ENCODE measurements at regions not wholly inside any gene's neighbourhood (a gene's known extent, or its start where the extent isn't known, plus 50 kb on each side); places are given as distances from the start of the nearest gene placed in this dataset.
"Not testable (repeated sequence)": the region's sequence is repeated elsewhere in the genome, so short reads cannot be mapped to it uniquely, and the experiment has no call there.

GRCh38 chr14:25440382-25440781 lies 390.4 kb upstream of the STXBP6 start:
- not testable (repeated sequence) for H3K27me3 Mint-ChIP-seq; H3K36me3 Mint-ChIP-seq (ENCODE audit: low read depth); ATAC-seq (replicated peaks); H3K4me3 Mint-ChIP-seq; H3K4me1 Mint-ChIP-seq; H3K27ac Mint-ChIP-seq
- peaks cover 13% of the 10 kb centered on the region for H3K9me3 Mint-ChIP-seq

DNA sequence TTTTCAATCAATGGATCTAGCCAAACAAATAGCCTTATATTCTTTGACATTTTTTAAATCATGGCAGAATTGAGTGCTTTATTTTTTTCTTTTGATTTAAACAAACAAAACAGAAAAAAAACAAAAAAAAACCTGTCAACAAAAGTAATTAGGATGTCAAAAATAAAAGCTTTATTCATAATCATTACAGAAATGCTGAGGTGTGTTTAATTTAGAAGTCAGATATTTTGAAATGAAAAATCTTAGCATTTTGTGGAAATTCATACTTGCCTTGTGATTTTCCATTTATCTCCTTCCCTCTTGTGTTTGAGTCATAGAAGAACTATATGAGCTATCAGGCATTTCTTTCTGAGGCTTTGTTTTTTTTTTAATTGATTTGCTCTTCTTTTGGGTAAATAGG lies 387.0 kb upstream of the STXBP6 start:
- no peak overlapping the region for H3K27ac Mint-ChIP-seq
- H3K9me3 Mint-ChIP-seq, result peaks cover 18% of the 10 kb centered on the region
- ATAC-seq (replicated peaks), result no peak
- no peak overlapping the region for H3K4me3 Mint-ChIP-seq
- no peaks in the 10 kb centered on the region for H3K36me3 Mint-ChIP-seq (ENCODE audit: low read depth)
- H3K4me1 Mint-ChIP-seq, result no peaks in the 10 kb centered on the region
- no peaks in the 10 kb centered on the region for H3K27me3 Mint-ChIP-seq

DNA sequence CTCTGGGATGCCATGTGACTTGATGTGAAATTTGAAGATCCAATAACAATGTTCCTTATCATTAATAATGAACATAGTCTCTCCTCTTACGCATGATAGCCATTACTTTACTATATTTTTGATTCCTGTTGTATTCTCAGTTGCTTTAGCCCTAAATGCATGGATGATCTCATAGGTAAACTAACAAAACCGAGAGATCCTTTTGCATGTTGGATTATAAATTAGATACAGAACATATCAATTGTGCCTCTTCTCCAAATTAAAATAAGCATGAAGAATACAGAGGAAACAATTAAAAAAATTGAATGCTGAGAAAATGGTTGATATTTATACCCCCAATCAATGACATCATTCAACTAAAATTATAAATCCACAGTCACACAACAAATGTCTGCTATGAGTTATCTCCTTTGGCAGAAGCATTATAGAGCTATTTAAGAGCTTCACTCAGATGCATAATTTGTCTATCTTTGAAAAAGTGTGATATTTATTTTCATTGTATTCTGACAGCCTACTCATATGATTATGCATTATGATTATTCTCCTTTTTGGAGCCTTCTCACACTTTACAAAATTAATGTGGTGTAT lies 386.4 kb upstream of the STXBP6 start:
- no peaks in the 10 kb centered on the region for H3K4me1 Mint-ChIP-seq
- H3K27ac Mint-ChIP-seq, result no peak overlapping the region
- no peaks in the 10 kb centered on the region for H3K36me3 Mint-ChIP-seq (ENCODE audit: low read depth)
- peaks cover 18% of the 10 kb centered on the region for H3K9me3 Mint-ChIP-seq
- no peaks in the 10 kb centered on the region for H3K27me3 Mint-ChIP-seq
- ATAC-seq (replicated peaks), result no peak
- H3K4me3 Mint-ChIP-seq, result no peak overlapping the region

DNA sequence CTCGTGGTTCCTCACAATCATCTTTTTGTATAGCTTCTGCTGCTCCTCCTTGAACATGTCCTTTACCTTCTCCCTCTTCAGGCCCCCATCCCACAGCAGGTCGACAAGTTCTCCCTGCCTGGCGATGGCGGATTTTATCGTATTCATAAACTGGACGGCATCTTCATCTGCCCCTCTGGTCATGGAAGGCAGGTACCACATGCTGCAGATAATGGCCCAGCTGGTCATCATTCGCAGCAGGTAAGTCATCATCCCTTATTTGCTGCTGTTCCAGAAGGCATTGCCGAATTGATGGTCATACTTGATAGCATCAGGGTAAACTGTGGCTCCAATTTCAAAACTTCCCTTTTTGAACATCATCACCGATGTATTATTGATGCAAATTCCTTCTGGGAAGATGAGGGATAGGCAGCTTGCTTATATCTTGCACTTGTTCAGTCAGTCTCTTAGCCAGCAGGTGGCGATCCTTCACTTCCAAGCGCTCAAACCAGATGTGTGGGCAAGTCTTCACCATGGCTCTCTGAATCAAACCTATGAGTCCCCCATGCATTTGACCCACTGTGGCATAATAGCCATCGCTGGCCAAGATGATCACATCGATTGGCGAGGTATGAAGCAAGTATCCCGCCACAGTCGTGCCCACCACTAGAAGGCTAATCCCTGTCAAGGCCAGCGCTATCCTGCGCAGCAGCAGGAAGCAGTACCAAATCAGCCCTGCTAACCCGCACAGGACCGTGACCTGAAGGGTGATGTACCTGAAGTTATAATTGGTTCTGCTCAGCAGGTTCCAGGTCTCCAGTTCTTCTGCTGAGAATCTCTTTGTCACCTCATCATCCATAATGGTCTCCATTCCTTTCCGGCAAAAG lies 381.5 kb upstream of the STXBP6 start:
- no peak for ATAC-seq (replicated peaks)
- peaks cover 24% of the 10 kb centered on the region for H3K9me3 Mint-ChIP-seq
- H3K27ac Mint-ChIP-seq, result no peak overlapping the region
- H3K4me3 Mint-ChIP-seq, result no peak overlapping the region
- H3K27me3 Mint-ChIP-seq, result no peaks in the 10 kb centered on the region
- H3K4me1 Mint-ChIP-seq, result no peaks in the 10 kb centered on the region
- no peaks in the 10 kb centered on the region for H3K36me3 Mint-ChIP-seq (ENCODE audit: low read depth)

GRCh38 chr14:25430808-25431207 lies 380.9 kb upstream of the STXBP6 start:
- H3K4me1 Mint-ChIP-seq, result no peaks in the 10 kb centered on the region
- H3K9me3 Mint-ChIP-seq, result peaks cover 24% of the 10 kb centered on the region
- H3K36me3 Mint-ChIP-seq (ENCODE audit: low read depth), result no peaks in the 10 kb centered on the region
- H3K27me3 Mint-ChIP-seq, result no peaks in the 10 kb centered on the region
- no peak overlapping the region for H3K27ac Mint-ChIP-seq
- ATAC-seq (replicated peaks), result no peak
- H3K4me3 Mint-ChIP-seq, result no peak overlapping the region

GRCh38 chr14:25412998-25413397 lies 363.1 kb upstream of the STXBP6 start:
- Mint-ChIP-seq H3K4me1 (no peaks in the 10 kb centered on the region), H3K4me3 (no peak overlapping the region), H3K27ac (no peak overlapping the region)

DNA sequence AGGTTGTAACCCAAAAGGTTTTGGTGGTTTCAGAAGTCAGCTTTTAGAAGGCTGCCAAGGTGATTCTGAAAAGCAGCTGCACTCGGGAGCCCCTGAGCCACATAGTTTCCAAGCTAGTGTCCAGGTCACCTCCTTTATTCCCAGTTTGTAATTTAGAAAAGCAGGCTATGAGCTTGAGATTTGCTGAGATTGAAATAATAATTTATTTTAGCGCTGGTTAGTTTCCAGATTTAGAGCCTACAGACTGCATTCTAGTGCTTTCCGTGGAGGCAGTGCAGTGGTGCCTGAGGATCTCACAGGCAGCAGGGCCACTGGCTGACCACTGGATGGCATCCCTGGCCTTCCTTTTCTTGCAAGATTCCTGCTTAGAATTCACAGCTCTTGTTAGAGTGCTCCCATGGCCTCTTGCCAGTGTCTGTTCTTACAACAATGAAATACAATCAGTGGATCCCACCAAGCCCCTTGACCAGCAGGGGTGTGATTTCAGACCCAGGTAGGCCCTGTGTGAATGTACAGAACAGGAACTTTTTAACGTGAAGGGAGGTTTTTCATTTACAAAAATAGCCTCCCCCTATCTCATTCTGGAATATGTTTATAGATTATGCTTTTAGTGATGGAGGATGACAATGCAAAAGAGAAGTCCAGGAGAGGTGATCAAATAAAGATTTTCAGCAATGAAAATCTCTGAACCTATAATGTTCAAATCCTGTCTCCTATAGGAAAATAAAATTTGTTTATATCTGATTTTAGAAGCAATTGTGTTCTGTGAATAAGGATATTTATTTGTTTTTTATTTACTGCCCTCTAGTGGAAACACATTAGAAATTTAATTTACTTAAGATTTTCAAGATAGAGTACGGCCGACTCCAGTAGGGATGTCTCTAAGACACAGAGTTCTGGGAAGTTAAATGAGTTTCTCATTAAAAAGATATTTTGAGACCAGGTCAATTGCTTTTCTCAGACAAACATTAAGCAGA lies 362.1 kb upstream of the STXBP6 start:
- Mint-ChIP-seq H3K27me3 (no peaks in the 10 kb centered on the region), H3K27ac (no peak overlapping the region), H3K4me3 (no peak overlapping the region), H3K9me3 (peaks cover 4% of the 10 kb centered on the region), H3K4me1 (no peaks in the 10 kb centered on the region), H3K36me3 (ENCODE audit: low read depth) (no peaks in the 10 kb centered on the region)
- ATAC-seq (replicated peaks), result no peak

More at GRCh38 chr14:25412998-25413397, 363.1 kb upstream of the STXBP6 start:
- no peaks in the 10 kb centered on the region for H3K9me3 Mint-ChIP-seq
- H3K36me3 Mint-ChIP-seq (ENCODE audit: low read depth), result no peaks in the 10 kb centered on the region
- no peaks in the 10 kb centered on the region for H3K27me3 Mint-ChIP-seq
- no peak for ATAC-seq (replicated peaks)

DNA sequence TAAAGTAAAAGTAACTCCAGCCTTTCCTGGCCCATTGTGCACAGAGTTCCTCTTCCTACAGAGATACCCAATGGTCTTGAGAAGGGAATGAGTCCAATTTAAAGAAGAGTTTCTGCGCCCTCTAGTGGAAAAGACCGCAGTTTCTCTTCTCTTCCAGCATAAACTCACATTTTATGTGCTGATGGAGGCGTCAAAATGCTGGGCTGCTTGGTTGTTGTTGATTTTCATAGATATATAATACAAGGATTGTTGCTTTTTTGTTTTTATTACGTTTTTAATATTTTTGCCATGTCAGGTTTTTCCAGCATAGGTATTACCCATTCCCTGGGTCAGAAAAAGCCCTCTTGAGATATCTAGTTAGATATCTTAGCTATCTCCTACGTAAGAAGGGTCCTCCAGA lies 356.9 kb upstream of the STXBP6 start:
- Mint-ChIP-seq H3K27ac (no peak overlapping the region), H3K4me1 (no peaks in the 10 kb centered on the region), H3K9me3 (peaks cover 4% of the 10 kb centered on the region), H3K4me3 (no peak overlapping the region), H3K36me3 (ENCODE audit: low read depth) (no peaks in the 10 kb centered on the region), H3K27me3 (no peaks in the 10 kb centered on the region)
- no peak for ATAC-seq (replicated peaks)

GRCh38 chr14:25400607-25401206 lies 350.8 kb upstream of the STXBP6 start:
- Mint-ChIP-seq H3K36me3 (ENCODE audit: low read depth) (no peaks in the 10 kb centered on the region), H3K4me1 (no peaks in the 10 kb centered on the region), H3K4me3 (no peak overlapping the region), H3K9me3 (no peaks in the 10 kb centered on the region), H3K27ac (no peak overlapping the region), H3K27me3 (no peaks in the 10 kb centered on the region)
- ATAC-seq (replicated peaks), result no peak

DNA sequence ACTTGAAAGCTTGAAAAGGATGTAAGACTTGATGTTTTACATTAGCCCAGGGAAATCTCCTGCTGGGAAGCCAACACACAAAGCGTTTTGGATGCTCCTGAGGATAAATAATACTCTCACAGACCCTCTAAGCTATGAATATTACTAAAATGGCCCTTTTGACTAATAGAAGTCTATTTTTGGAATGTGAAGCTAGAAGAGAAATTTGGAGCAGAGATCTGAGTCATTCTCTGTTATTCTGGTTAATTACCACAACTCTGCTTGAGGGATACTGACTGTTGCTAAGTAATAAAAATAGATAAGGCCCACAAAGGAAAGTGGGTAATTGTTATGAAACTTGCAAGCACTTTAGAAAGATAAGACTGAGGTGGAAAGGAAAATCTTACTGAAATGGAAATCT lies 346.2 kb upstream of the STXBP6 start:
- Mint-ChIP-seq H3K4me1 (no peaks in the 10 kb centered on the region), H3K9me3 (no peaks in the 10 kb centered on the region), H3K27ac (no peak overlapping the region), H3K27me3 (no peaks in the 10 kb centered on the region), H3K36me3 (ENCODE audit: low read depth) (no peaks in the 10 kb centered on the region), H3K4me3 (no peak overlapping the region)
- no peak for ATAC-seq (replicated peaks)

DNA sequence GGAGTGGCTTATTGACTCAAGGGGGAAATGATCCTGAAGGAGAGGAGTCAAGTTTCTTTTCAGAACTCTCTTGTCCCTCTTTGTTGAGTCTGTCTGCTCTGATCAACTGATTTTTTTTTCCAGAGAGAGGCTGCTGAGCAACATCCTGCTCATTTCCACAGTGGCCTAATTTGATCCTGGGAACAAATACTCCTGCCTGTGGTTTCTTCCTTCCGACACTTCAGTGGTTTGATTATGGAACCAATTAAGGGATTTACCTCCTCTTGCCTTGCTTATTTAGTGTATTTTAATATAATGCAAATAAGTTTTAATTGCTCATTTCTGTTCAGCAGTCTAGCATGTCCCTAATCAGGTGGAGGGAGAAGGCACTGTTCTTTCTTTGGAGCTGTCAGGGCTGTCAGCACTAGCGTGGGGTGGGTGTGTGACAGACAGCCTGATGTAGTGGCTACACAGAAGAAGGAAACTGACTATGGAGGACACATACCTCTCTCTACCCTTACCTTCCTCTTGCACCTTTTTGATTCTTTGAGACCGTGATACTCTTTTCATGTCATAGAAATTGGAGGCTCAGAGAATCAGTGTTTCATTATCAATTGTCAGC lies 344.9 kb upstream of the STXBP6 start:
- H3K9me3 Mint-ChIP-seq, result no peaks in the 10 kb centered on the region
- H3K27me3 Mint-ChIP-seq, result no peaks in the 10 kb centered on the region
- H3K36me3 Mint-ChIP-seq (ENCODE audit: low read depth), result no peaks in the 10 kb centered on the region
- no peak for ATAC-seq (replicated peaks)
- no peak overlapping the region for H3K27ac Mint-ChIP-seq
- no peaks in the 10 kb centered on the region for H3K4me1 Mint-ChIP-seq
- H3K4me3 Mint-ChIP-seq, result no peak overlapping the region

DNA sequence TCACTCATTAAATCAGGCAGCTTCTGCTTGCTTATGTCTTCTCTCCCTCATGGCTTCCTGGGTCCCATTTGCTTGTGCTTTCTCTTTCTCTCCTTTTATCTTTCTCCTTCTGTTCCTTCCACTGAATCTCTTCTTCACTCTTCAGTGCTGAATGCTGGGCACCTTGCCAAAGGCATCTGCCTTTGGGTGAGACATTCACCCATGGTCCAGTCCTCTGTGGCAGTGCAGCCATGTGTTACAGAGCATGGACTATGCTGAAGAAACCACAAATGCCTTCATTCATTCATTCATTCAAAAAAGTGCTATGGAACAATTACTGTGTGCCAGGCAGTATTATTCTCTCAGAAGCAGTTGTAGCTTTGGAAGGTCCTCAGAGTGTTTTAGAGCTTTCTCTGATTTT lies 344.4 kb upstream of the STXBP6 start:
- no peak overlapping the region for H3K27ac Mint-ChIP-seq
- H3K4me1 Mint-ChIP-seq, result no peaks in the 10 kb centered on the region
- no peak for ATAC-seq (replicated peaks)
- H3K9me3 Mint-ChIP-seq, result no peaks in the 10 kb centered on the region
- H3K27me3 Mint-ChIP-seq, result no peaks in the 10 kb centered on the region
- no peaks in the 10 kb centered on the region for H3K36me3 Mint-ChIP-seq (ENCODE audit: low read depth)
- no peak overlapping the region for H3K4me3 Mint-ChIP-seq

DNA sequence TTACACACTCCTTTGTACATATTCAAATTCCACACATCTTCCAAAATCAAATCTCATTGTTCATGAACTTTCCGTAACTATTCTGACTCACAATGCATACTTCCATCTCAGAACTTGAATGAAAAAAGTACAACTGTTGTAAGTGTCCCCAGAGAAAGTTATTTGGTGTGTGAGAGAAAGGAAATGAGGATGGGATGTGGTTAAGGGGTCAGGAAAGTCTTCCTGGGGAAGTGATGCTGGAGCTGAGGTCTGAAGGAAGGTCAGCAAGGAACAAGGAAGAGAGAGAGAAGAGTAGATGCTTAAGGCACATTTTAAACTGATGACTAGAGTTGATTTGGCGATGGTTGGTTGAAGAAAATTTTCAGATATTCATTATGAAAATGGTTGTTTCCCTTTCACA lies 340.0 kb upstream of the STXBP6 start:
- Mint-ChIP-seq H3K9me3 (peaks cover 4% of the 10 kb centered on the region), H3K4me1 (no peaks in the 10 kb centered on the region), H3K27ac (no peak overlapping the region), H3K4me3 (no peak overlapping the region), H3K27me3 (no peaks in the 10 kb centered on the region), H3K36me3 (ENCODE audit: low read depth) (no peaks in the 10 kb centered on the region)
- ATAC-seq (replicated peaks), result no peak

DNA sequence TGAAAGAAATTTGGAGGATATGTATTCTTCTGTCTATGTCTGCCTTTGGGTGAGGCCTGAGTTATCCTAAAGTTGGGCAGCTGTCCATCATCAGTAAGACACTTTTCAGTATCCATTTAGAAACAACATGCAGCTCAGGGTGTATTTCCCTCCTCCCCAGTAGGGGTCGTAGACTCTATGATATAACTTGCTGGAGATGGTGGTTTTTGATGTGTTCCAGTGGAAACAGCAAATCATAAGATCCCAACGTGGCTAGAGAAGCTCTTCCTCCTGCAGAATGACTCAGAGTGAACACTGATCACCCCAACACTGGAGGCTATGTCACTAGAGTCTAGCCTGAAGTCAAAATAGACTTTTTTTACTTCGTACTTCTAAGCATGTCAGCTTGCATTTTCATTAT lies 331.6 kb upstream of the STXBP6 start:
- no peaks in the 10 kb centered on the region for H3K4me1 Mint-ChIP-seq
- H3K36me3 Mint-ChIP-seq (ENCODE audit: low read depth), result no peaks in the 10 kb centered on the region
- no peaks in the 10 kb centered on the region for H3K27me3 Mint-ChIP-seq
- H3K27ac Mint-ChIP-seq, result no peak overlapping the region
- H3K4me3 Mint-ChIP-seq, result no peak overlapping the region
- no peak for ATAC-seq (replicated peaks)
- H3K9me3 Mint-ChIP-seq, result peaks cover 11% of the 10 kb centered on the region

Data from activated T-helper 17 cell treated with anti-CD3 and anti-CD28 coated beads, Interleukin-2, amount 50 U/mL, for 72 hours (primary cell).